ENCODE measurements at regions not wholly inside any gene's neighbourhood (a gene's known extent, or its start where the extent isn't known, plus 50 kb on each side); places are given as distances from the start of the nearest gene placed in this dataset.
A peak's percentile ranks its signal among the peaks of the same experiment; 100 is the strongest.

- H3K4me3 ChIP-seq (ENCODE audit: low read depth, low read length): no peak overlapping the region
- peak; percentile 54 for DNase-seq (ENCODE audit: low read depth)
- in situ Hi-C loops (cut with HindIII; ENCODE audit: low sequenced_read_pairs): no loop called here
- TF ChIP-seq CTCF (IDR thresholded peaks at IDR 0.05; ENCODE audit: low read depth, low read length, missing control alignments): no peak
Measured at GRCh38 chr5:115366223-115366622, 69.8 kb upstream of the CCDC112 start.

DNA sequence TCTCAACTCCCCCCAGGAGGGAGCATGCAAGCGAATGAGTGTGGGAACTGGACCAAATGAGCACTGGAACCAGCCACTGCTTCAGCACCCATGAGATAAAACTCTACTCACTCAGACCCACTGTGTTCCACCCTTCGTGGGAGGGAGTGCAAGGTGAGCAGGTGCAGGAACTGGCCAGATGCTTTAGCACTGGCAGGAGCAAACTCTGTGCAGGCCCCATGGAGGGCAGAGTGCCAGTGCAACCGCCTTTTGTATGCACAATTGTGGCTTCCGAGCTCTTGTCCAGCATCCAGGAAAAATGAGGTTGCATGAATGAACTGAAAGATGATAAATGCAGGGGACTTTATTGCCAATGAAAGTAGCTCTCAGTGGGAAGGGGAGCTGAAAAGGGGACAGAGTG is 67.4 kb upstream of the CCDC112 start:
- in situ Hi-C loops (cut with HindIII; ENCODE audit: low sequenced_read_pairs): no loop called here
- DNase-seq (ENCODE audit: low read depth): no peak
- H3K4me3 ChIP-seq (ENCODE audit: low read depth, low read length): no peak overlapping the region
- no peak for TF ChIP-seq CTCF (IDR thresholded peaks at IDR 0.05; ENCODE audit: low read depth, low read length, missing control alignments)

- no peak overlapping the region for H3K4me3 ChIP-seq (ENCODE audit: low read depth, low read length)
- no peak for TF ChIP-seq CTCF (IDR thresholded peaks at IDR 0.05; ENCODE audit: low read depth, low read length, missing control alignments)
- in situ Hi-C loops (cut with HindIII; ENCODE audit: low sequenced_read_pairs): no loop called here
- DNase-seq (ENCODE audit: low read depth): no peak
Measured at GRCh38 chr5:115360046-115360685, 63.7 kb upstream of the CCDC112 start.

GRCh38 chr5:115355767-115356381 is 59.4 kb upstream of the CCDC112 start:
- in situ Hi-C loops (cut with HindIII; ENCODE audit: low sequenced_read_pairs): no loop called here
- DNase-seq (ENCODE audit: low read depth): no peak
- no peak overlapping the region for H3K4me3 ChIP-seq (ENCODE audit: low read depth, low read length)
- no peak for TF ChIP-seq CTCF (IDR thresholded peaks at IDR 0.05; ENCODE audit: low read depth, low read length, missing control alignments)

GRCh38 chr5:115355095-115355494 is 58.6 kb upstream of the CCDC112 start:
- no peak for DNase-seq (ENCODE audit: low read depth)
- in situ Hi-C loops (cut with HindIII; ENCODE audit: low sequenced_read_pairs): no loop called here
- H3K4me3 ChIP-seq (ENCODE audit: low read depth, low read length): no peak overlapping the region
- no peak for TF ChIP-seq CTCF (IDR thresholded peaks at IDR 0.05; ENCODE audit: low read depth, low read length, missing control alignments)

GRCh38 chr5:115354246-115354645 is 57.8 kb upstream of the CCDC112 start:
- no peak overlapping the region for H3K4me3 ChIP-seq (ENCODE audit: low read depth, low read length)
- no peak for TF ChIP-seq CTCF (IDR thresholded peaks at IDR 0.05; ENCODE audit: low read depth, low read length, missing control alignments)
- in situ Hi-C loops (cut with HindIII; ENCODE audit: low sequenced_read_pairs): no loop called here
- DNase-seq (ENCODE audit: low read depth): no peak

Data from astrocyte of the cerebellum (primary cell).